Bronchial epithelial cell (primary cell): ENCODE measurements at regions not wholly inside any gene's neighbourhood (a gene's known extent, or its start where the extent isn't known, plus 50 kb on each side); places are given as distances from the start of the nearest gene placed in this dataset.

Source experiments
- DNase-seq: peaks from one replicate; pipeline ENCODE4 v3.0.0-alpha.2; 2010; ENCODE audit warnings: low read depth
- FAIRE-seq: peaks from 2 replicates; lab custom pipeline; 2011; peaks lifted over from hg19 to GRCh38; lab: Jason Lieb, UNC
- H3K27me3 ChIP-seq: 2 replicates; pipeline ENCODE4 v1.5.1; 2011; ENCODE audit warnings: low read length; ENCODE audit not compliant: control insufficient read depth, insufficient read depth
- H3K36me3 ChIP-seq: 2 replicates; pipeline ENCODE4 v1.5.1; 2011; ENCODE audit warnings: low read length; ENCODE audit not compliant: control insufficient read depth, insufficient read depth
- H3K4me3 ChIP-seq: 2 replicates; pipeline ENCODE4 v1.5.1; 2011; ENCODE audit warnings: mild to moderate bottlenecking, low read depth, low read length, control low read depth
- TF ChIP-seq, protein P1 (sequence below): IDR thresholded peaks from 2 replicates; pipeline ENCODE4 v1.5.1; 2011; ENCODE audit warnings: mild to moderate bottlenecking, moderate library complexity, low read length, control low read depth, inconsistent platforms; ENCODE audit not compliant: insufficient read depth, severe bottlenecking

DNA sequence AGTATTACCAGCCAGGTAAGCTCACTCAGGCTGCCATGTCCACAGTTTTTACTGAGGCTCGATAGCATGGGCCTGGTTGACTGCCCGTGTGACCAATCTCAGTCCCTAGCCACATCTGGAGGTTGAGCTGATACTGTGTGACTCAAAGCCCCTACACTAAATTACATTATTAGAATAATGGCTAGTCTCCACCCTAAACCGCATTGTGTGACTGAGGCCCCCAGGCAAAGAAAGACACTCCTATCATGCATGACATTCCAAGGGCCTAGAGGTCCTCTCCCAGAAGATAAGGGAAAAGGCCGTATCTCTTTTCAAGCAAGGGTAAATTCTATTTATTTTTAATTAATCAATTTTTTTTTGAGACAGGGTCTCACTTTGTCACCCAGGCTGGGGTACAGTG is 505.3 kb downstream of the HAPSTR1 start:
- H3K36me3 ChIP-seq, result no peaks in the 10 kb centered on the region
- TF ChIP-seq, protein P1, sequence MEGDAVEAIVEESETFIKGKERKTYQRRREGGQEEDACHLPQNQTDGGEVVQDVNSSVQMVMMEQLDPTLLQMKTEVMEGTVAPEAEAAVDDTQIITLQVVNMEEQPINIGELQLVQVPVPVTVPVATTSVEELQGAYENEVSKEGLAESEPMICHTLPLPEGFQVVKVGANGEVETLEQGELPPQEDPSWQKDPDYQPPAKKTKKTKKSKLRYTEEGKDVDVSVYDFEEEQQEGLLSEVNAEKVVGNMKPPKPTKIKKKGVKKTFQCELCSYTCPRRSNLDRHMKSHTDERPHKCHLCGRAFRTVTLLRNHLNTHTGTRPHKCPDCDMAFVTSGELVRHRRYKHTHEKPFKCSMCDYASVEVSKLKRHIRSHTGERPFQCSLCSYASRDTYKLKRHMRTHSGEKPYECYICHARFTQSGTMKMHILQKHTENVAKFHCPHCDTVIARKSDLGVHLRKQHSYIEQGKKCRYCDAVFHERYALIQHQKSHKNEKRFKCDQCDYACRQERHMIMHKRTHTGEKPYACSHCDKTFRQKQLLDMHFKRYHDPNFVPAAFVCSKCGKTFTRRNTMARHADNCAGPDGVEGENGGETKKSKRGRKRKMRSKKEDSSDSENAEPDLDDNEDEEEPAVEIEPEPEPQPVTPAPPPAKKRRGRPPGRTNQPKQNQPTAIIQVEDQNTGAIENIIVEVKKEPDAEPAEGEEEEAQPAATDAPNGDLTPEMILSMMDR, result no peak
- no peaks in the 10 kb centered on the region for H3K27me3 ChIP-seq
- FAIRE-seq (no peak), DNase-seq (no peak)
- H3K4me3 ChIP-seq, result no peak overlapping the region

DNA sequence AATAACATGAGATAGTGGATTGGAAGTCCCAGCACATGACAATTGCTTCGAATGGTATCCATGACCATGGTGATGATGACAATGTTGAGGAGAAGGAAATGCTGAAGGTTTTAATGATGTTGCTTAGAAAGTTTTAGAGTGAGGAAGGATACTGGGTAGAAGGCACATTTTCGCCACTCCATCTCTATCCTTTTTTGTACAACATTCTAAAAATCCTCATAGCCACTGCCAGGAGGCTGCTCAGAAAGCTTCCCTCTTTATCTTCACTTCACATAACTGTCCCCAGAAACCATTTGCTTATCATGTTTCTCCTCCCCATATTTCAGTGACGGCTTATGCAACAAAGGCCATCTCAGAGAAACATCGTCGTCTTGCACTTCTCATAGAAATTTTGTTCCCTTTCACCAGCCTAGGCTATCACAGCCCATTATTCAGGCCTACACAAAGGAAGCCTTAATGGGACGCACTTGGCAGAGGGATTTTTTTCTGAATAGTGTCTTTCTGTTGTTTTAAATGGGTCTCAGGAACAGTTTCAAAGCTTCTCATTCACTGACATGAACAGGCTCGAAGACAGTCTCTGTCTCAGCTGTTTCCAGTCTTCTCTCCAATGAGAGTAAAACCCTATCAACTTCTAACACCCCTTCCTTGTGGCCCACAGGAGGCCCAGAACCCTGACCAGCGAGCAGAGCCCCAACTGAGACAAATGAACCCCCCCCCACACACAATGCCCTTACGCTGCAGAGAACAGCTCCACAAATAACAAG is 506.7 kb downstream of the HAPSTR1 start:
- no peaks in the 10 kb centered on the region for H3K27me3 ChIP-seq
- FAIRE-seq (no peak), DNase-seq (no peak)
- TF ChIP-seq, protein P1, result no peak
- H3K4me3 ChIP-seq, result no peak overlapping the region
- no peaks in the 10 kb centered on the region for H3K36me3 ChIP-seq

DNA sequence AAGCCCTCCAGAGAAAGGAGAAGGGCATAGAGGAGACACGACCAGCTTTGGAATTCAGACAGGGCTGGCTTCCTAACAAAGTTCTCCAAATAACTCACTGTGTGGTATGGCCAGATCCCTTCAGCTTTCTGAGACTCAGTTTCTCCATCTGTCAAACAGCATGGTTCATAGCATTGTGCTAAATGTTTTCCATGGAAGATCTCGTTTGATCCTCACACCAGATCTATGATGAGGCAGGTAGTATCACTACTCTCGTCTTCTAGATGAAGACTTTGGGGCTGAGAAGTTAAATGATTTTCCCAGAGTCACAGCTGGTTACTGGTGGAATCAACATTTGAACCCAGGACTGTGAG is 507.3 kb downstream of the HAPSTR1 start:
- no peak overlapping the region for H3K4me3 ChIP-seq
- no peak for FAIRE-seq
- H3K36me3 ChIP-seq, result no peaks in the 10 kb centered on the region
- no peak for DNase-seq
- no peaks in the 10 kb centered on the region for H3K27me3 ChIP-seq
- TF ChIP-seq, protein P1, result no peak

DNA sequence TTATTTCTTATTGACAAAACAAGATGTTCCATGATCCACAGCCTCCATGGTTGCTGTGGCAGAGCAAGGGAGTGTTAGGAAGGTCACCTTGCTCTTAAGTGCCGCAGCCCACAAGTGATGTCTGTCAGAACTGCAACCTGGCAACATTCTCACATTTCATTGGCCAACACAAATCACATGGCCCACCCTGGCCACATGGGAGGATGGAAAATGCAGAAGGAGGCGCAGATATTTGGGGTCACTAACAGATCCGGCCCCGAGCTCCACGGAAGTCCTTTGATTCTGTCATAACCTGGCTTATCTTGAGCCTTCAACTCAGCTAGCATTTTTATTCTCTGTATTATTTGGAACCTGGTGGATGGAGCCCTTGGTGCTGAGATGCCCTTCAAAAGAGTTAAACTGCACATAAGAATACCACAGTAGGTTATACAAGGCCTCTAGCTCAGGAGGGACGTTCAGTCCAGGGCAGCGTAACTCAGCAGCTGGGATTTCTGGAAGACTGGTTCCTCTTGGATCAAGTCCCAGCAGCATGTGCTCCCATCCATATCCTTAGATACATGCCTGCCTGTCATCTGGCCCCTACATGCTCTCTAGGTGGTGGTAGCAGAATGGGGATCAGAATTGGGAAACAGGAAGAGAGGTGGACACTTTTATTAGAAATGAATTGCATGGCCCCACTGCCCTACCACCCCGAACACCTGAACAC is 508.1 kb downstream of the HAPSTR1 start:
- no peaks in the 10 kb centered on the region for H3K27me3 ChIP-seq
- FAIRE-seq, result no peak

DNA sequence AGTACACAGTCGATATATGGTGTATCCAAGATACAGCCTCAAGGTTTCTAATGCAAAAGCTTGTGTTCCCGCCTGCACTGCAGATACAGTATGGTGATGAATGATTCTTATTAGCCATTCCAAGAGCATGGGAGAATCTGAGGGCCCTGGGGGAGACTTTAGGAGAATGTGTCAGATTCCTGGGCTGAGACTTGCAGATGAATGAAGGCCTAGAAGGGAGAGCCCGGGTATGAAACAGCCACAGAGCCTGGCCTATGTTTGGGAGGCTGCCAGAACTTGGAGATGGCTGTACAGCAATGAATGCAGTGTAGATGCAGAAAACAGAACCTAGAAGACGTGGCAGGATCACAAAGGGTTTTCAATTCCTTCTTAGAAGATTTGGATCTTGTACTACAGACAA is 510.7 kb downstream of the HAPSTR1 start:
- Histone ChIP-seq H3K36me3 (no peaks in the 10 kb centered on the region), H3K4me3 (no peak overlapping the region), H3K27me3 (no peaks in the 10 kb centered on the region)
- TF ChIP-seq, protein P1, result no peak
- FAIRE-seq, result no peak
- DNase-seq, result no peak

More for the DNA sequence above, 508.1 kb downstream of the HAPSTR1 start:
- H3K36me3 ChIP-seq, result no peaks in the 10 kb centered on the region
- no peak for DNase-seq
- TF ChIP-seq, protein P1, result no peak
- H3K4me3 ChIP-seq, result no peak overlapping the region
